Choroid plexus epithelial cell (primary cell): ENCODE measurements at regions not wholly inside any gene's neighbourhood (a gene's known extent, or its start where the extent isn't known, plus 50 kb on each side); places are given as distances from the start of the nearest gene placed in this dataset.
"Not testable (repeated sequence)": the region's sequence is repeated elsewhere in the genome, so short reads cannot be mapped to it uniquely, and the experiment has no call there.

Experiments
- DNase-seq: peaks from one replicate; pipeline ENCODE4 v3.0.0-alpha.2; 2010; ENCODE audit warnings: low read depth
- H3K4me3 ChIP-seq: 2 replicates; pipeline ENCODE4 v1.5.1; 2011; ENCODE audit warnings: low read depth, mild to moderate bottlenecking, control low read depth, low read length, moderate library complexity
- TF ChIP-seq, protein P1 (sequence below): conservative IDR thresholded peaks from 2 replicates; pipeline ENCODE4 v1.5.1; 2011; ENCODE audit warnings: low read depth, mild to moderate bottlenecking, control low read depth, inconsistent platforms, low read length, moderate library complexity

DNA sequence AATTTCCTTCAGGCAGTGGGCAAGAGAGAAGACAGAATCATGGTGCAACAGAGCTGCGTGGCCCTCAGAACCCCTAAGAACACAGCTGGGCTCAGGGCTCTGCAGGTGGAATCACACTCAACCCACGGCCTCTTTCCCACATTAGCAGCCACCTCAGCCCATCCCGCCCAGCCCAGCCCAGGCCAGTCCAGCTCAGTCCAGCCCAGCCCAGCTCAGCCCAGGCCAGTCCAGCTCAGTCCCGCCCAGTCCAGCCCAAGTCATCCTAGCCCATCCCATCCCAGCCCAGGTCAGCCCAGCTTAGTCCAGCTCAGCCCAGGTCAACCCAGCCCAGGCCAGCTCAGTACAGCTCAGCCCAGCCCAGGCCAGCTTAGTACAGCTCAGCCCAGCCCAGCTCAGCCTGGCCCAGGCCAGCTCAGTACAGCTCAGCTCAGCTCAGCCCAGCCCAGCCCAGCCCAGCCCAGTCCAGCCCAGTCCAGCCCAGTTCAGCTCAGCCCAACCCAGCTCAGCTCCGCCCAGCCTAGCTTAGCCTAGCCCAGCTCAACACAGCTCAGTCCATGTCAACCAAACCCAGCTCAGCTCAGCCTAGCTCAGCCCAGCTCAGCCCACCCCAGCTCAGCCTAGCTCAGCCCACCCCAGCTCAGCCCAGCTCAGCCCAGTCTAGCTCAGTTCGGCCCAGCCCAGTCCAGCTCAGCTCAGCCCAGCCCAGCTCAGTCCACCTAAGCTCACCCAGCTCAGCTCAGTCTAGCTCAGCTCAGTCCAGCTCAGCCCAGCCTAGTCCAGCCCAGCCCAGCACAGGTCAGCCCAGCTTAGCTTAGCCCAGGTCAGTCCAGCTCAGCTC, 183.1 kb downstream of the TMEM121 start:
- TF ChIP-seq, protein P1, sequence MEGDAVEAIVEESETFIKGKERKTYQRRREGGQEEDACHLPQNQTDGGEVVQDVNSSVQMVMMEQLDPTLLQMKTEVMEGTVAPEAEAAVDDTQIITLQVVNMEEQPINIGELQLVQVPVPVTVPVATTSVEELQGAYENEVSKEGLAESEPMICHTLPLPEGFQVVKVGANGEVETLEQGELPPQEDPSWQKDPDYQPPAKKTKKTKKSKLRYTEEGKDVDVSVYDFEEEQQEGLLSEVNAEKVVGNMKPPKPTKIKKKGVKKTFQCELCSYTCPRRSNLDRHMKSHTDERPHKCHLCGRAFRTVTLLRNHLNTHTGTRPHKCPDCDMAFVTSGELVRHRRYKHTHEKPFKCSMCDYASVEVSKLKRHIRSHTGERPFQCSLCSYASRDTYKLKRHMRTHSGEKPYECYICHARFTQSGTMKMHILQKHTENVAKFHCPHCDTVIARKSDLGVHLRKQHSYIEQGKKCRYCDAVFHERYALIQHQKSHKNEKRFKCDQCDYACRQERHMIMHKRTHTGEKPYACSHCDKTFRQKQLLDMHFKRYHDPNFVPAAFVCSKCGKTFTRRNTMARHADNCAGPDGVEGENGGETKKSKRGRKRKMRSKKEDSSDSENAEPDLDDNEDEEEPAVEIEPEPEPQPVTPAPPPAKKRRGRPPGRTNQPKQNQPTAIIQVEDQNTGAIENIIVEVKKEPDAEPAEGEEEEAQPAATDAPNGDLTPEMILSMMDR, result no peak
- H3K4me3 ChIP-seq, result no peak overlapping the region
- DNase-seq, result no peak

GRCh38 chr14:105710119-105711043, 184.0 kb downstream of the TMEM121 start:
- no peak overlapping the region for H3K4me3 ChIP-seq
- no peak for DNase-seq
- TF ChIP-seq, protein P1, result no peak

GRCh38 chr14:105711044-105711620, 184.7 kb downstream of the TMEM121 start:
- TF ChIP-seq, protein P1, result no peak
- no peak for DNase-seq
- no peak overlapping the region for H3K4me3 ChIP-seq

GRCh38 chr14:105711841-105712460, 185.6 kb downstream of the TMEM121 start:
- DNase-seq, result no peak
- no peak overlapping the region for H3K4me3 ChIP-seq
- TF ChIP-seq, protein P1, result no peak

- not testable (repeated sequence) for H3K4me3 ChIP-seq, DNase-seq
These were observed 186.3 kb downstream of the TMEM121 start for GRCh38 chr14:105712670-105713069.

DNA sequence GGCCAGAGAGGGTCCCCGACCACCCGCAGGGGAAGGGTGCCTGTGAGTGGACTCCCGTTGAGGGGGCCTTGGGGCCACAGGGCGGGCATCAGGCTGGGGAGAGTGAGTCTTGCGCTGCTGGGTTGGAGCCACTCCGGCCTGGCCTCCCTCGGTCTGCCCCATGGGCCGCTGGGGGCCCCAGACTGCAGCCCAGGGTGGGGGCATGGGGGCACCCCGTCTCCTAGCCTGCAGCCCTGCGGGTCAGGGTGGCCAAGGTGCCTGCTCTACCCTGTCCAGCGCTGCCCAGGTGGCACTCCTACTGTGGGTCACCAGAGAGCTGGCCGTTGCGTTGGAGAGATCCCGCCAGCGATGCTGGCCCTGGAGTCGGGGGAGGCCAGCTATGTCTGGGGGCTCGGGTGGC, 186.8 kb downstream of the TMEM121 start:
- DNase-seq, H3K4me3 ChIP-seq: not testable (repeated sequence)

DNA sequence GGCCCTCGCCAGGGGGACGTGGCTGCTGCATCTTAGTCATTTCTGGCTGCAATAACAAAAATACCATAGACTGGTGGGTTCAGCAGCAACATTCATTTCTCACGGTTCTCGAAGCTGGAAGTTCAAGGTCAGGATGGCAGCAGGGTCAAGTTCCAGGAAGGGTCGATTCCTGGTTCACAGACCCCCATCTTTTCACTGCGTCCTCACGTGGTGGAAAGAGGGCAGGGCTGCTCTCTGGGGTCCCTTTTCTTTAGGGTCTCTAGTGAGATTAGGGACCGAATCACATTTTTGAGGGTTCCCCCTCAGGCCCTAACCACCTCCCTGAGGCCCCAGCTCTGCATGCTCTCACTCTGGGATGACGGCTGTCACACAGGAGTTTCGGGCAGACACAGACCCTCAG, 187.5 kb downstream of the TMEM121 start:
- H3K4me3 ChIP-seq, DNase-seq: not testable (repeated sequence)

DNA sequence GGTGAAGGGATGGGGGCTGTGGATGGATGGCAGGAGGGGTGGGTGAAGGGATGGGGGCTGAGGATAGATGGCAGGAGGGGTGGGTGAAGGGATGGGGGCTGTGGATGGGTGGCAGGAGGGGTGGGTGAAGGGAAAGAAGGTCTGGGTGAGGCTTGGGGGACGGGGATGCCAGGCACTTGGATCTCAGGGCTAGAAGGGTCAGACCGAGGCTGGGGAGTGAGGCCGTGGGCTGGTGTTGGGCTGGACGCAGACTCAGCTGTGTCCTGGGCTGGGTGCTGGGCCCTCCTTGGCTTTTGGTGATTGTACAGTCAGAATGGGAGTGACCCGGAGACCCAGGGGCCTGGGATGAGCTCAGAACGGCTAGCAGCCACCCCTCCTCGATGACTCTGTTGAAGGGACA, 192.4 kb downstream of the TMEM121 start:
- DNase-seq, H3K4me3 ChIP-seq: not testable (repeated sequence)

DNA sequence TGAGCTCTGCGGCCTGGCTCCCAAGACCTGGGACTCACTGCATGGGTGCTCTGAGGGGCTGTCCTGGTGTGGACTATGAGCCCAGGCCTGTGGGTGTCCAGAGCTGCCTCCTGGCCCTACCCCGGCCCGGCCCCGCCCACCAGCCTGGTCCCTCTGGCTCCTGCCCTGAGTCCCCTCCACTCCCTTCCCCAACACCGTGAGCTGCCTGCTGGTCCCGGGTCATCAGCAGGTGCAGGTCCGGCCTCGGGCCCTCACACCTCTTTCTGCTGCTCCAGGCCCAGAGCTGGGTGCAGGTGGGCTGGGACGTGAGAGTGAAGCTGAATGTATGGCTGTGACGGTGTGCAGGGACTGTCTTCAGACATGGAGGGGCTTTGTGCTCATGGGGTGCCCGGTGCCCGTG, 193.7 kb downstream of the TMEM121 start:
- DNase-seq, H3K4me3 ChIP-seq: not testable (repeated sequence)

DNA sequence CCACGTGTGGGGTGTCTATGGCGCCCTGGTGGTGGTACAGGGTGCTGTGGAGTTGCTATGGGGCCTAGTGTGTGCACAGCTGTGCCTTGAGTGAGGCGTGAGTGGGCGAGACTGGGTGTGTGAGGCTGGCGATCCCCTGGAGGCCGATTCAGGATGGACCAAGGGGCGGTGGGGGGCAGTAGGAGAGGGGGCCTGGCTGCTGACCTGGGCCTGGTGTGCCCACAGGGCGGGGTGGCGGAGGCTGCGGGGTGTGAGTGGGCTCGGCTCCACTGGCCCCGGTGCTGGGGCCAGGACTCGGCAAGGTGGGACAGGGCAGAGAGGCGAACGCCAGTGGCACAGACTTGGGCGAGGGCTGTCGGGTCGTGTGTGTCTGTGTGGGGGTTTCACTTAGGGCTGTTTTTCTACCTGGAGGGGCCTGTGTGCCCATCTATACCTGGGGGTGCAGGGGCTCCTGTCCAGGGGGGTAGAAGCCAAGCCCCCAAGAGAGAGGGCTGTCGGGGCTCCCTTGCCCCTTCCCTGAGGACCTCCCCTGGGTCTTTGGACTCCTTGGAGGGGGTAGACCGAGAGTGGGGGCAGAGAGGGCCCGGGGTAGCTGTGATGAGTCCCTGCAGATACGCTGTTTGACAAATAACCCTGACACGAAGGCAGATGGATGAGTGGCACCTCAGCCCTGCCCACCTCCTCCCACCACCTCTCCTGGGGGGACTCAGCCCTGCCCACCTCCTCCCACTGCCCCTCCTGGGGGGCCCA, 194.6 kb downstream of the TMEM121 start:
- DNase-seq, H3K4me3 ChIP-seq: not testable (repeated sequence)

DNA sequence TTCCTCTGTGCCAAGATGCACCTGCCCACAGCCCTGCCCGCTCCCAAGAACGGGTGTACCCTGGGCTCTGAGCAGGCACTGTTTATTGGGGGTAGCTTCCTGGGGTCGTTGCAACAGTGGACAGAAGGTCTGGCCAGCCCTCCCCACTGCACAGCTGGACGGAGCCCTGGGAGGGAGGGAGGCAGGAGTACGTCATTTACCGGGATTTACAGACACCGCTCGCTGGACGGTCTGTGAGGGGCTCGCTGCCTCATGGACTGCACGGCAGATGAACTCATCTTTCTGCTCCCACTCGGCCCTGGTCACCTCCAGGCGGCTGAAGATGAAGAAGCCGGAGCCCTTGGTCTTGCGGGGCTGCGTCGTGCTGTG, 195.2 kb downstream of the TMEM121 start:
- not testable (repeated sequence) for DNase-seq, H3K4me3 ChIP-seq

GRCh38 chr14:105721996-105722709, 195.8 kb downstream of the TMEM121 start:
- H3K4me3 ChIP-seq, result not testable (repeated sequence)

More at GRCh38 chr14:105721996-105722709, 195.8 kb downstream of the TMEM121 start:
- DNase-seq, result not testable (repeated sequence)
